NB4 (cell line): ENCODE measurements at regions not wholly inside any gene's neighbourhood (a gene's known extent, or its start where the extent isn't known, plus 50 kb on each side); places are given as distances from the start of the nearest gene placed in this dataset.

Experiments used
- POLR2A ChIP-seq: IDR thresholded peaks from 2 replicates; pipeline ENCODE4 v1.6.1; 2011; ENCODE audit warnings: mild to moderate bottlenecking; ENCODE audit not compliant: insufficient read length; ENCODE audit errors: extremely low read depth
- TF ChIP-seq, protein P1 (sequence below): IDR thresholded peaks from one replicate; pipeline ENCODE4 v1.5.1; 2012; ENCODE audit warnings: low read depth, low read length

- TF ChIP-seq, protein P1, sequence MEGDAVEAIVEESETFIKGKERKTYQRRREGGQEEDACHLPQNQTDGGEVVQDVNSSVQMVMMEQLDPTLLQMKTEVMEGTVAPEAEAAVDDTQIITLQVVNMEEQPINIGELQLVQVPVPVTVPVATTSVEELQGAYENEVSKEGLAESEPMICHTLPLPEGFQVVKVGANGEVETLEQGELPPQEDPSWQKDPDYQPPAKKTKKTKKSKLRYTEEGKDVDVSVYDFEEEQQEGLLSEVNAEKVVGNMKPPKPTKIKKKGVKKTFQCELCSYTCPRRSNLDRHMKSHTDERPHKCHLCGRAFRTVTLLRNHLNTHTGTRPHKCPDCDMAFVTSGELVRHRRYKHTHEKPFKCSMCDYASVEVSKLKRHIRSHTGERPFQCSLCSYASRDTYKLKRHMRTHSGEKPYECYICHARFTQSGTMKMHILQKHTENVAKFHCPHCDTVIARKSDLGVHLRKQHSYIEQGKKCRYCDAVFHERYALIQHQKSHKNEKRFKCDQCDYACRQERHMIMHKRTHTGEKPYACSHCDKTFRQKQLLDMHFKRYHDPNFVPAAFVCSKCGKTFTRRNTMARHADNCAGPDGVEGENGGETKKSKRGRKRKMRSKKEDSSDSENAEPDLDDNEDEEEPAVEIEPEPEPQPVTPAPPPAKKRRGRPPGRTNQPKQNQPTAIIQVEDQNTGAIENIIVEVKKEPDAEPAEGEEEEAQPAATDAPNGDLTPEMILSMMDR, result no peak
- TF ChIP-seq POLR2A, result no peak
Observed at GRCh38 chr1:238108417-238108816, 217.7 kb upstream of the ZP4 start.
